ENCODE measurements at regions not wholly inside any gene's neighbourhood (a gene's known extent, or its start where the extent isn't known, plus 50 kb on each side); places are given as distances from the start of the nearest gene placed in this dataset.
A peak's percentile ranks its signal among the peaks of the same experiment; 100 is the strongest.
"Not testable (repeated sequence)": the region's sequence is repeated elsewhere in the genome, so short reads cannot be mapped to it uniquely, and the experiment has no call there.

- DNase-seq (ENCODE audit: low read depth): no peak
These were observed 69.0 kb upstream of the JARID2 start for GRCh38 chr6:15176816-15177370.

- no peak for DNase-seq (ENCODE audit: low read depth)
These were observed 61.9 kb upstream of the JARID2 start for GRCh38 chr6:15183979-15184378.

DNA sequence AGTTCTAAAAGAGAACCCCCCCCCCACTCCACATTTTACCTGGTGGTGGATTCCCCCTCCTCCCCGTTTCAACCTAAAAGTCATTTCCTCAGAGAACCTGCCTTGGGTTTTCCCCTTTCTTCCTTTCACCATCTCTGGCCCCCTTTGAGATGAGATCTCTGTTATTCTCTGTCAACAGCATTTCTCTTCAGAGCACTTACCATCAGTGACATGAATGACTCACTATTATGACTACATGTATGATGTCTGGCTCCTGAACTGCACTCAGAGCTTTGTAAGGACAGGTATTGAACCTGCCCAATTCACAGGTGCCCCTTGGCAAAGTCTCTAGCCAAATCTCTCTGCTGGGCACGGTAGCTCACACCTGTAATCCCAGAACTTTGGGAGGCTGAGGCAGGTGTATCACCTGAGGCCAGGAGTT is 61.4 kb upstream of the JARID2 start:
- peak; percentile 9 for DNase-seq (ENCODE audit: low read depth)

DNA sequence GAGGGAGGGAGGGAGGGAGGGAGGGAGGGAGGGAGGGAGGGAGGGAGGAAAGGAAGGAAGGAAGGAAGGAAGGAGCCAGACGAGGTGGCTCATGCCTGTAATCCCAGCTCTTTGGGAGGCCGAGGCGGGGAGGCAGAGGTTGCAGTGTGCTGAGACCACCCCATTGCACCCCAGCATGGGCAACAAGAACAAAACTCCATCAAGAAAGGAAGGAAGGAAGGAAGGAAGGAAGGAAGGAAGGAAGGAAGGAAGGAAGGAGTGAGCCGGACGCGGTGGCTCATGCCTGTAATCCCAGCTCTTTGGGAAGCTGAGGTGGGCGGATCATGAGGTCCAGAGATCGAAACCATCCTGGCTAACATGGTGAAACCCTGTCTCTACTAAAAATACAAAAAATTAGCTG is 60.8 kb upstream of the JARID2 start:
- DNase-seq (ENCODE audit: low read depth): not testable (repeated sequence)

GRCh38 chr6:15193451-15193850 is 52.4 kb upstream of the JARID2 start:
- DNase-seq (ENCODE audit: low read depth): not testable (repeated sequence)

GRCh38 chr6:15194453-15194852 is 51.4 kb upstream of the JARID2 start:
- no peak for DNase-seq (ENCODE audit: low read depth)

Measured in Daoy (cell line).